B cell (primary cell): ENCODE measurements at regions not wholly inside any gene's neighbourhood (a gene's known extent, or its start where the extent isn't known, plus 50 kb on each side); places are given as distances from the start of the nearest gene placed in this dataset.
"Not testable (repeated sequence)": the region's sequence is repeated elsewhere in the genome, so short reads cannot be mapped to it uniquely, and the experiment has no call there.

ENCODE experiments used
- ATAC-seq: fragments of 200-7000 bp; cut with Tn5 transposase; one replicate; pipeline ENCODE4 v1.10.0; 2021; ENCODE audit warnings: low read depth, mild to moderate bottlenecking, moderate number of reproducible peaks, moderate library complexity
- CTCF ChIA-PET: fragments of 350-600 bp; sonication (Branson Sonifier 250); formaldehyde crosslinking; loops from one replicate; lab custom pipeline; 2021; ENCODE audit warnings: antibody characterized with exemption, inconsistent platforms; lab: Charles Lee
- POLR2A ChIA-PET: fragments of 350-600 bp; sonication (Branson Sonifier 250); formaldehyde crosslinking; loops from one replicate; lab custom pipeline; 2021; ENCODE audit warnings: antibody characterized with exemption; lab: Charles Lee
- DNase-seq: peaks from one replicate; pipeline ENCODE4 v3.0.0; 2013
- H2AFZ ChIP-seq: 2 replicates; pipeline ENCODE4 v1.6.1; 2012; ENCODE audit warnings: mild to moderate bottlenecking, low read depth, low read length; ENCODE audit not compliant: insufficient read depth, poor library complexity, severe bottlenecking
- H3K27ac ChIP-seq, 2 donors: 1 replicate in 1 of 2; 2 replicates in 1 of 2; pipeline ENCODE4 v1.5.1; 2012 to 2013; ENCODE audit warnings: low read length in 2 of 2, mild to moderate bottlenecking in 2 of 2, moderate library complexity in 1 of 2
- H3K27me3 ChIP-seq, 4 experiments: fragments of 200-600 bp in 1 of 4; sonication (generic) in 1 of 4; replicated peaks in 1 of 4; 1 replicate in 2 of 4; 2 replicates in 2 of 4; pipeline versions ENCODE4 v1.6.1 to v1.7.0; 2013 to 2016; ENCODE audit warnings: low read length in 3 of 4, mild to moderate bottlenecking in 2 of 4, mixed read lengths in 1 of 4, moderate library complexity in 1 of 4; ENCODE audit not compliant: insufficient read depth in 4 of 4, control insufficient read depth in 3 of 4; ENCODE audit errors: control extremely low read depth in 1 of 4
- H3K36me3 ChIP-seq, 2 experiments: replicated peaks in 1 of 2; 1 replicate in 1 of 2; 2 replicates in 1 of 2; pipeline versions ENCODE4 v1.6.1 to v1.7.1; 2013; ENCODE audit warnings: low read length in 1 of 2; ENCODE audit not compliant: insufficient read depth in 2 of 2, control insufficient read depth in 1 of 2; ENCODE audit errors: control extremely low read depth in 1 of 2, extremely low read depth in 1 of 2
- H3K4me1 ChIP-seq, 2 donors: fragments of 200-600 bp in 1 of 2; sonication (generic) in 1 of 2; 1 replicate in 1 of 2; 2 replicates in 1 of 2; pipeline versions ENCODE4 v1.5.1 to v1.6.1; 2013 to 2017; ENCODE audit warnings: low read length in 2 of 2; ENCODE audit not compliant: control insufficient read depth in 2 of 2, insufficient read depth in 2 of 2
- H3K4me2 ChIP-seq: replicated peaks from 2 replicates; pipeline ENCODE3; 2012; ENCODE audit warnings: mild to moderate bottlenecking, low read depth, low read length; ENCODE audit not compliant: poor library complexity, severe bottlenecking
- H3K4me3 ChIP-seq, 5 experiments: fragments of 200-600 bp in 1 of 5; sonication (generic) in 1 of 5; 1 replicate in 3 of 5; 2 replicates in 2 of 5; pipeline versions ENCODE4 v1.5.1 to v1.7.0; 2011 to 2016; ENCODE audit warnings: low read length in 4 of 5, mild to moderate bottlenecking in 4 of 5, low read depth in 2 of 5, control low read depth in 1 of 5, moderate library complexity in 1 of 5; ENCODE audit not compliant: insufficient read depth in 1 of 5; ENCODE audit errors: control extremely low read depth in 1 of 5, extremely low read depth in 1 of 5
- H3K79me2 ChIP-seq: fragments of 200-600 bp; sonication (generic); one replicate; pipeline ENCODE4 v1.6.0; 2016; ENCODE audit warnings: low read length; ENCODE audit not compliant: control insufficient read depth, insufficient read depth
- H3K9ac ChIP-seq: fragments of 200-600 bp; sonication (generic); 2 replicates; pipeline ENCODE4 v1.6.1; 2017; ENCODE audit warnings: mild to moderate bottlenecking, low read length, moderate library complexity
- H3K9me3 ChIP-seq, 3 donors: one replicate each; pipeline versions ENCODE4 v1.6.1 to v1.7.1; 2013; ENCODE audit warnings: low read length in 2 of 3; ENCODE audit not compliant: control insufficient read depth in 2 of 3, insufficient read depth in 1 of 3; ENCODE audit errors: control extremely low read depth in 1 of 3
- H4K20me1 ChIP-seq: 2 replicates; pipeline ENCODE4 v1.6.0; 2012; ENCODE audit warnings: mild to moderate bottlenecking, low read length; ENCODE audit not compliant: insufficient read depth, control insufficient read depth, poor library complexity, severe bottlenecking
- H3K27ac Mint-ChIP-seq: one replicate; pipeline ENCODE4 v1.8.0; 2021; ENCODE audit warnings: mixed read lengths
- H3K27me3 Mint-ChIP-seq: one replicate; pipeline ENCODE4 v1.8.0; 2021; ENCODE audit warnings: mixed read lengths
- H3K4me1 Mint-ChIP-seq: one replicate; pipeline ENCODE4 v1.8.0; 2021; ENCODE audit warnings: mixed read lengths
- H3K4me3 Mint-ChIP-seq: one replicate; pipeline ENCODE4 v1.8.0; 2021; ENCODE audit warnings: mixed read lengths
- H3K9me3 Mint-ChIP-seq: one replicate; pipeline ENCODE4 v1.8.0; 2022; ENCODE audit warnings: mixed read lengths; ENCODE audit not compliant: insufficient read depth
- WGBS: methylation state at CpG from one replicate; pipeline ENCODE4 v1.1.5; 2013; ENCODE audit warnings: missing lambda C conversion rate; ENCODE audit not compliant: insufficient coverage; 5-methylcytosine and 5-hydroxymethylcytosine counted together
- intact Hi-C: fragments of 100-400 bp; cut with micrococcal nuclease; formaldehyde crosslinking; loops from one replicate; pipeline ENCODE4 v1.10.0; 2022

DNA sequence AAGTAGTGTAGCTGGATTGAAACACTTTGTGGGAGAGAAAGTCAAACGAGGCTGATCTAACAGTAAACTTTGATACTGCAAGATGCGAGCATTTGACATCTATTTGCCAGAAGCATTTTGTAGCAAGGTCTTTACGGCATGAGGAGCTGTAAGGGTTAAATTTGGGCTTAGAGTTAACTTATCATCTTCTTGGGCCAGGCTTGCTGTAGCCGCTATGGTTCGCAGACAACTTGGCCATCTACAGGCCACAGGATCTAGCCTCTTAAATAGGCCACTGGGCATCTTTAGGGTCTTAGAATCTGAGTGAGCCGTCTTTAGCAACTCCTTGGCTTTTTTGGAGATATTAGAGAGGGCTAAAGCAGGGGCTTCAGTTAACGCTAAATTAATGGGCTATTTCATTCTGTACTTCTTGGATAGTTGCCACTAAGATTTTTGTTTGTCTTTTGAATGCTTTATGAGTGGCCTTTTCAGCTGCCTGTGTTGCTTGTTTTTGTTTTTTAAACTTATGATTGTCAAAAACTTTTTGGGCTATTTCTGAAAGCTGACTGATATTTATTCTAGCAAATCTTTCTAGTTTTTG is 93.5 kb upstream of the FAM90A1 start:
- H3K4me2 ChIP-seq, ATAC-seq, H3K9me3 ChIP-seq, H3K4me1 ChIP-seq, DNase-seq, H3K27me3 ChIP-seq, H3K27me3 Mint-ChIP-seq, H3K9me3 Mint-ChIP-seq, POLR2A ChIA-PET, H3K27ac ChIP-seq, H2AFZ ChIP-seq, intact Hi-C loops, H3K4me1 Mint-ChIP-seq, H3K36me3 ChIP-seq, H3K9ac ChIP-seq, H3K79me2 ChIP-seq, H4K20me1 ChIP-seq, H3K4me3 Mint-ChIP-seq, CTCF ChIA-PET, H3K27ac Mint-ChIP-seq, H3K4me3 ChIP-seq: not testable (repeated sequence)
- 96% methylated on average over 5 of the region's 7 CpGs for WGBS

DNA sequence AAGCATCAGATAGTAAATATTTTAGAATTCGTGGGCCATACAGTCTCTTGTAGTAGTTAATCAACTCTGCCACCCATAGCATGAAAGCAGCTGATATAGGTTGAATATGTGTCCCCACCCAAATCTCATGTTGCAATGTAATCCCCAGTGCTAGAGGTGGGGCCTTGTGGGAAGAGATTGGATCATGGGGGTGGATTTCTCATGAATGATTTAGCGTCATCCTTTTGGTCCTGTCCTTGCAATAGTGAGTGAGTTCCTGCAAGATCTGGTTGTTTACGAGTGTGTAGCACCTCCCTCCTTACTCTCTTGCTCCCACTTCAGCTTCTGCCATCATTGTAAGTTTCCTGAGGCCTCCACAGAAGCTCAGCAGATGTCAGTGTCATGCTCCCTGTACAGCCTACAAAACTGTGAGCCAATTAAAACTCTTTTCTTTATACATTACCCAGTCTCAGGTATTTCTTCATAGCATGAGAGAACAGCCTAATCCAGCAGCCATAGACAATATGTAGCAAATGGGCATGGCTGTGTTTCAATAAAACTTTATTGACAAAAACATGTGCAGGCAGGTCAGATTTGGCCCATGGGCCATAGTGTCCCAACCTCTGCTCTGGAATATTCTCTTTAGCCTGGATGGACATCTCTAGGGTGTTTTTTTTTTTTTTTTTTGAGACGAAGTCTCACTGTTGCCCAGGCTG is 97.9 kb upstream of the FAM90A1 start:
- intact Hi-C loops, H3K9ac ChIP-seq, H3K4me2 ChIP-seq, H3K4me3 ChIP-seq, CTCF ChIA-PET, DNase-seq, H3K4me3 Mint-ChIP-seq, ATAC-seq, POLR2A ChIA-PET, H3K79me2 ChIP-seq, H3K9me3 ChIP-seq, H3K36me3 ChIP-seq, H3K9me3 Mint-ChIP-seq, H3K27ac ChIP-seq, H3K4me1 Mint-ChIP-seq, H3K4me1 ChIP-seq, H2AFZ ChIP-seq, H3K27me3 ChIP-seq, H3K27me3 Mint-ChIP-seq, H4K20me1 ChIP-seq, H3K27ac Mint-ChIP-seq: not testable (repeated sequence)
- WGBS: no CpG with 5 or more reads among the region's 4 CpGs

GRCh38 chr12:8328835-8329234 is 101.4 kb upstream of the FAM90A1 start:
- H3K4me3 ChIP-seq, H3K27me3 ChIP-seq, DNase-seq, H2AFZ ChIP-seq, H4K20me1 ChIP-seq, H3K27ac Mint-ChIP-seq, H3K9me3 Mint-ChIP-seq, CTCF ChIA-PET, H3K4me1 Mint-ChIP-seq, H3K4me2 ChIP-seq, H3K9ac ChIP-seq, H3K27ac ChIP-seq, H3K79me2 ChIP-seq, ATAC-seq, H3K4me1 ChIP-seq, H3K36me3 ChIP-seq, H3K27me3 Mint-ChIP-seq, intact Hi-C loops, H3K4me3 Mint-ChIP-seq, POLR2A ChIA-PET, H3K9me3 ChIP-seq: not testable (repeated sequence)
- WGBS: 7% methylated on average over 2 of the region's 3 CpGs

DNA sequence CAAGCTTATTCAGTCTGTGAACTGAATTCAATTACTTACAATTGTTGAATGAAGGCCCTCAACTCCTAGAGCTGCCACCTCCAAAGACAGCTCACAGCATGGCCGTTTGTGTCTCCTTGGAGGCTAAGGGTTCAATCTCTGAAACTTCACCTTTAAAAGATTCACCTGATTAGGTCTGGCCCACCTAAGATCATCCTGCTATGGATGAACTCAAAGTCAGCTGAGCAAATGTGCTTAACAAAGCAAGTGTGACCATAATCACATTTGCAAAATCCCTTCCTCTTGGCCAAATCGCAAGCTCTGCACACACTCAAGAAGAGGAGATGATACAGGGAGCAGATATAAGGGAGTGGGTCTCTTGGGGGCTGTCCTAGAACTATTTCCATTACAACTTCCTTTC is 105.0 kb upstream of the FAM90A1 start:
- H3K27me3 ChIP-seq, H4K20me1 ChIP-seq, H3K79me2 ChIP-seq, H3K27me3 Mint-ChIP-seq, H3K9me3 Mint-ChIP-seq, H3K4me1 ChIP-seq, H3K4me3 Mint-ChIP-seq, intact Hi-C loops, H3K4me2 ChIP-seq, H3K4me1 Mint-ChIP-seq, POLR2A ChIA-PET, H3K27ac Mint-ChIP-seq, H2AFZ ChIP-seq, ATAC-seq, H3K9ac ChIP-seq, H3K36me3 ChIP-seq, H3K9me3 ChIP-seq, H3K27ac ChIP-seq, CTCF ChIA-PET, DNase-seq, H3K4me3 ChIP-seq: not testable (repeated sequence)
- WGBS: no CpG with 5 or more reads among the region's 2 CpGs
